ENCODE measurements at regions not wholly inside any gene's neighbourhood (a gene's known extent, or its start where the extent isn't known, plus 50 kb on each side); places are given as distances from the start of the nearest gene placed in this dataset.

DNA sequence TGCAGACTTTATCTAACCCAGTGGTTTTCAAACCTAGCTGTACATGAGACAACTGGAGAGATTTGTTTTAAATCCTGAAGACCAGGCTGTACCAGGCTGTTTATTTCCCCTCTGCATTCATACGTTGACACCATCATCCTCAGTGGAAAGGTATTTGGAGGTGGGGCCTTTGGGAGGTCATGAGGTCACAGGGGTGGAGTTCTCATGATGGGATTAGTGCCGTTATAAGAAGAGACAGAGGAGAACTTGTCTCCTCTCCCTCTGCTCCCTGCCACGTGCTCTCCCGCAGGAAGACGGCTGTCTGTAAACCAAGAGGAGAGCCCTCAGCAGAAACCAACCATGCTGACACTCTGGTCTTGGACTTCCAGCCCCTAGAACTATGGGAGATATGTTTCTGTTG, 165.4 kb downstream of the ADSS2 start:
- no peak for DNase-seq (ENCODE audit: low read depth)
- in situ Hi-C loops (cut with HindIII; ENCODE audit: low sequenced_read_pairs): no loop called here
- TF ChIP-seq, protein P1, sequence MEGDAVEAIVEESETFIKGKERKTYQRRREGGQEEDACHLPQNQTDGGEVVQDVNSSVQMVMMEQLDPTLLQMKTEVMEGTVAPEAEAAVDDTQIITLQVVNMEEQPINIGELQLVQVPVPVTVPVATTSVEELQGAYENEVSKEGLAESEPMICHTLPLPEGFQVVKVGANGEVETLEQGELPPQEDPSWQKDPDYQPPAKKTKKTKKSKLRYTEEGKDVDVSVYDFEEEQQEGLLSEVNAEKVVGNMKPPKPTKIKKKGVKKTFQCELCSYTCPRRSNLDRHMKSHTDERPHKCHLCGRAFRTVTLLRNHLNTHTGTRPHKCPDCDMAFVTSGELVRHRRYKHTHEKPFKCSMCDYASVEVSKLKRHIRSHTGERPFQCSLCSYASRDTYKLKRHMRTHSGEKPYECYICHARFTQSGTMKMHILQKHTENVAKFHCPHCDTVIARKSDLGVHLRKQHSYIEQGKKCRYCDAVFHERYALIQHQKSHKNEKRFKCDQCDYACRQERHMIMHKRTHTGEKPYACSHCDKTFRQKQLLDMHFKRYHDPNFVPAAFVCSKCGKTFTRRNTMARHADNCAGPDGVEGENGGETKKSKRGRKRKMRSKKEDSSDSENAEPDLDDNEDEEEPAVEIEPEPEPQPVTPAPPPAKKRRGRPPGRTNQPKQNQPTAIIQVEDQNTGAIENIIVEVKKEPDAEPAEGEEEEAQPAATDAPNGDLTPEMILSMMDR (IDR thresholded peaks at IDR 0.05; ENCODE audit: low read depth, low read length, missing control alignments): no peak
- no peak overlapping the region for H3K4me3 ChIP-seq (ENCODE audit: low read depth, low read length)

DNA sequence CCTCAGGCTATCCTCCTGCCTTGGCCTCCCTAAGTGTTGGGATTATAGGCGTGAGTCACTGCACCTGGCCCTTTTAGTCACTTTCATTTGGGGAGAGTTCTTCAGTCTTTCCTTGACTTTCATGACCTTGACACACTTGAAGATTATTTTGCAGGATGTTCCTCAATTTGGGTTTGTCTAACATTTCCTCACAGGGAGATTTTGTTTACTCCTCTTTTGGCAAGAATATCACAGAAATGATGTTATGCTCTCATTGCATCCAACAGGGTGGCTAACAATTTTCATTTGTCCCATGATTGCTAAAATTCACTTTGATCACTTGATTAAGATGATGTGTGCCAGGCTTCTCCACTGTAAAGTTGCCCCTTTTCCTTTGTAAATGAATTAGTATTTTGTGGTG, 164.0 kb downstream of the ADSS2 start:
- DNase-seq (ENCODE audit: low read depth): no peak
- H3K4me3 ChIP-seq (ENCODE audit: low read depth, low read length): no peak overlapping the region
- TF ChIP-seq, protein P1 (IDR thresholded peaks at IDR 0.05; ENCODE audit: low read depth, low read length, missing control alignments): no peak
- in situ Hi-C loops (cut with HindIII; ENCODE audit: low sequenced_read_pairs): no loop called here

DNA sequence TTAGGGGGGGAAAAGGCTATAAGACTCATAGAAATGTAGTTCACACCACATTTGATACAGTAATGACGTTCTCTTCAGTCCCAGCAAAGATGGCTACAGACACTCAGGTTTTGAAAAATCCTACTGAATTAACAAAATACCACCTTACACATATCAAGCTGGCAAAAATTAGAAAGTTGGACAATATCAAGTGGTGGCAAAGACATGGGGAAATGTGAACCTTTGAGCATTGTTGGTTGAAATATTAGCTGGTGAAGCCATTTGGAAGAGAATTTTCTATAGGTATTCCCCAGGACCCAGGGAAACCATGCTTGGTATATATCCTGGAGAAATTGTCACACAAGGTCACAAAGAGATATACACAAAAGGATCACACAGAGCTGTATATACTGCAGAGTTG, 163.0 kb downstream of the ADSS2 start:
- in situ Hi-C loops (cut with HindIII; ENCODE audit: low sequenced_read_pairs): no loop called here
- H3K4me3 ChIP-seq (ENCODE audit: low read depth, low read length): no peak overlapping the region
- TF ChIP-seq, protein P1 (IDR thresholded peaks at IDR 0.05; ENCODE audit: low read depth, low read length, missing control alignments): no peak
- no peak for DNase-seq (ENCODE audit: low read depth)

DNA sequence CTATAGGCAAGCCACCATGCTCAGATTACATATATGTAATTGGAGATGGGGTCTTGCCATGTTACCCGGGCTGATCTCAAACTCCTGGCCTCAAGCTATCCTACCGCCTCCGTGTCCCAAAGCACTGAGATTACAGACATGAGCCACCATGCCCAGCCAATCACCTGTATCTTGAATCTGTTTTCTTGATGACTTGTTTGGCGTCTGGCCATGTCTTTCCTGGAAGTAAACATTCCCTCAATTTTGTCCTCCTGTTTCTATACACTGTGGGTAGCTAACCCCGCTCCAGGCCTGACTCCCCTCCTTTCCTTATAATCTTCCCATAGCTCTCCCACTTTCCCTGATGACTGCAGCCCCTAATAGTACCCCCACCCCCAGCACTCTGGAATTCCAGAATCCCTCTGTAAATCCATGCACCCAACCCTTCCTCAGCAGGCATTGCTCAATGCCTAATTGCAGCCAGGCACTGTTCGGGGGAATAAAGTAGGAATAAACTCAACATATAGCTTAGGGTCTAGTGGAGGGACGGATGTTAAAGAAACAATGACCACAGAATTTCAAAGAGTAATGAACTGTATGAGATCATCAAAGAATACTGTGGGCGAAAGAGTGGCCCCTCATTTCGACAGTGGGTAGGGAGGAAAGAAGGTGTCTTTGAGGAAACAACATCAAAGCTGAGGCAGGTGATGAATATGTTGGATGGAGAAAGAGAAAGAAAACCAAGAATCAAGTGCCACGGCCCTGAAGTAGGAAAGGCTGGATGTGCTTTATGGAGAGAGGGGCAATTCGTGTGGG, 161.5 kb downstream of the ADSS2 start:
- no peak overlapping the region for H3K4me3 ChIP-seq (ENCODE audit: low read depth, low read length)
- in situ Hi-C loops (cut with HindIII; ENCODE audit: low sequenced_read_pairs): no loop called here
- TF ChIP-seq, protein P1 (IDR thresholded peaks at IDR 0.05; ENCODE audit: low read depth, low read length, missing control alignments): no peak
- DNase-seq (ENCODE audit: low read depth): no peak

DNA sequence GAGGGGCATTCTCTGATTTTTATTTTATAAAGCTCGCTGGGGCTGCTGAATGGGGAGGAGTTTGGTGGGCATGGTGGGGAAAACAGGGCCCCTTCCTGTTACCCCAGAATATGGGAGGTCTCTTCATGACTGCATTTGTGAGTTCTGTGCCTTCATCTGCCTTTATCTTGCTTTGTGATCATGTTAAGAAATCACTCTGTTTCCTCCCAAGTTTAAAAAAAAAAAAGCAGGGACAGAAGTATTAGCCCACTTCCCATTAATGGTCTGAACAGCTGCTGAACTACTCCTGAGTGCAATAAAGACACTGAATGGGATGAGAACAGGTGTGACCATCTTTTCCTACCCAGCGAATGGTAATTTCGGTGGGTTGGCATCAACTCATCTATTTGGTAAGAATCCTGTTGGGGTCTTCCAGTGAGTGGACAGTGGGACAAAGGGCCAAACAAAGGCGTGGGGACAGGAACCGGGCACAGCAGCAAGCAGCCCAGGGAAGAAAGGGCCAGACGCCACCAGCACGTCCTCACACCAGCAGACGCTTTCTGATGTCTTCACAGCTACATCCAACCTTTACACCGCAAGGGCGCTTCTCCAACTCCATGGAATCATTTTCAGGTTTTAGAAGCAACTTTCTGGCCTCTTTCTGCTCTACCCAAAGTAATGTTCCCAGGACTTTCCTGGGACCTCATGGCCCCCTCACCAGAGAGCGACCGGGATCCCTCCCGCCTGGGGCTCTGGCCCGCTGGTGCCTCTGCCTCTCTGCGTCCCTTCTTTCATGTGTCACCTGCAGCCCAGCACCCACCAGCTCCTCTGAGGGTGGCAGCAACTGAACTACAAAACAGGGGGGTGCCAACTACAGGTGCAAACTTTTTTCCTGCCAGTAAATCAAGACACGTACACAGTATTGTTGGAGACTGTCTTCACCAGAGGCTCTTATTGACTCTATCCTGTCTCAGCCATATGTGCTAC, 160.2 kb downstream of the ADSS2 start:
- no peak for DNase-seq (ENCODE audit: low read depth)
- in situ Hi-C loops (cut with HindIII; ENCODE audit: low sequenced_read_pairs): no loop called here
- no peak overlapping the region for H3K4me3 ChIP-seq (ENCODE audit: low read depth, low read length)
- TF ChIP-seq, protein P1 (IDR thresholded peaks at IDR 0.05; ENCODE audit: low read depth, low read length, missing control alignments): no peak

DNA sequence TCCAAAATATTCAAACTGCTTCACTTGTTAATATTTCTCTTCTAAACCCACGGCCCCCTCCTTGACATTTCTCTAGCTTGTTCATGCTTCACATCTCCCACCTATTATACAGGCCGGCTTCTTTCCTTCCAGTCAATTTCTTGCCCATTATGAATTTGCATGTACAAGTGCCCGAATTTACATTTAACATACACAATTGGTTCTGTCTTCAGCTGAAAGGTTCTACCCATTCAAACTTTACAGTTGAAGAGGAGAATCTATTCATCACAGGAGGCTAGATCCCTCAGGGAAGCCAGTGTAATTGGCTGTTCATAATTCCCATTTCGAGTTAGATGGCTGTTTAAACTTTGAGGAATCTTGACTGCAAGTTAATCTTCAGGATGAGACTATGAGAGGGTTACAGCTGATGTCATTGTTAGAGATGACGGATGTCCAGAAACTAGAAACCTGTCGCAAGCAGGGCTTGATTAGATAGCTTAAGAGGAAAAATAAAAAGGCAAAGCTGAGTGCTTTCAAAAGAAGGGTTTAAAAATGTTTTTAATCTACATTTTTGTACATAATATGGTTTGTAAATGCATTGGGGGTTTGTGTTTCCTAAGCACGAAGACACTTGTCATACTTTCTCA, 157.0 kb downstream of the ADSS2 start:
- H3K4me3 ChIP-seq (ENCODE audit: low read depth, low read length): no peak overlapping the region
- TF ChIP-seq, protein P1 (IDR thresholded peaks at IDR 0.05; ENCODE audit: low read depth, low read length, missing control alignments): no peak
- no peak for DNase-seq (ENCODE audit: low read depth)
- in situ Hi-C loops (cut with HindIII; ENCODE audit: low sequenced_read_pairs): no loop called here
